ACHN (cell line): ENCODE measurements at regions not wholly inside any gene's neighbourhood (a gene's known extent, or its start where the extent isn't known, plus 50 kb on each side); places are given as distances from the start of the nearest gene placed in this dataset.

Experiments
- DNase-seq: peaks from one replicate; pipeline ENCODE4 v3.0.0-alpha.2; 2015
- in situ Hi-C: cut with HindIII; loops from 2 replicates; pipeline ENCODE4 v1.10.0; 2017; ENCODE audit warnings: low sequenced_read_pairs, low pct_ligation_motif_present, low pct_unique_long_range_greater_than_20kb

DNA sequence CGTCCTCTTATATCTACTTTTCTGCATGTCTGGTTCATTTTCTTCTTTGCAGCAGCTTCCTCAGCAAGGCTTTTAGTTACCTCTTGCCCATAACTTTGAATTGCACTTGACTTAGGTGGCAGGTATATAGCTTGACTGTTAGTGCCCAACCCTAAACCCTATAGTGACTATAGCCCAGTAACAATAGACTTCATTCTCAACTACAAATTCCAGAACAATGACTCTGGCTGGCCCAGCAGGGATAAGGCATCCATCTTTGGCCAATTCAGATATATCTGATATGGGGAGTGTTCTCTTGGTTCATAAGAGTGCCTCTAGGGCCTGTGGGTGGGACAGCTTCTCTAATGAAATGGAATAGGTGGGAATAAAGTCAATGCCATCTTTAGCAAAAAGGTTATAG, 246.2 kb downstream of the DMRT2 start:
- in situ Hi-C loops = no loop called here
- no peak for DNase-seq

- no peak for DNase-seq
- in situ Hi-C loops = no loop called here
Measured at GRCh38 chr9:1298046-1298445, 247.9 kb downstream of the DMRT2 start.

DNA sequence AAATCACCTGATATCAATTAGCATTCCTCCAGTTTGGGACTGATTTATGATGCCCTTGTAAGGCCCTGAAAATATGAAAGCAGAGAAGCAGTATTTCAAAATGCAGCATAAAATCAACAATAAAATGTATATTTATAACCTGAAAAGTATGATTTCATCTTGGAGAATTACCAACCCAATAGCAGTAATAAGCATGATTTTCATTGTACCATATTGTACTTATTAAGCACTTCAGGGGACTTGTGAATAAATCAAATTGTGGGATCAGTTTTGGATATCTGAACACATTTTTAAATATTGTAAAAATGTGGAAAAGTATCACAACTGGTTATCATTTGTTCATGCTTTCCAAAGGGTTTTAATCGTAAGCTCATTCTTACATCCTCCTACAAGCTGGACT, 250.8 kb downstream of the DMRT2 start:
- in situ Hi-C loops = no loop called here
- no peak for DNase-seq

DNA sequence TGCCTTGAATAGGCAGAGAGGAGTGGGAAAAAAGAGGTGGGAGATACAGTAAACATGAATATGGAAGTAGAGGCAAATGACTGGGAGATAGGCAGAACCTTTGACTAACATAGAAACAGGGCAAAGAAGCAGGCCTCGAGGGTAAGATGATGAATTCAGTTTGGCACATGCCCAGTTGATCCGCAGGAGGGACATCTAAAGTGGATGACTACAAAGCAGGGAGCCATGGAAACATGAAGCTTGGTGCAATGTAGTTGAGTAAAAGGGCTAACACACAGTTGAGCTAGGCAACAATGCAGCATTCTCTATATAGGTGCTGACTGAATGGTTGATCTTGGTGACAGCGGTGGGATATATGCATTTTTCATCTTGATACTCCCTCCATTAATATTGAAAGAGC, 253.8 kb downstream of the DMRT2 start:
- in situ Hi-C loops = no loop called here
- no peak for DNase-seq

DNA sequence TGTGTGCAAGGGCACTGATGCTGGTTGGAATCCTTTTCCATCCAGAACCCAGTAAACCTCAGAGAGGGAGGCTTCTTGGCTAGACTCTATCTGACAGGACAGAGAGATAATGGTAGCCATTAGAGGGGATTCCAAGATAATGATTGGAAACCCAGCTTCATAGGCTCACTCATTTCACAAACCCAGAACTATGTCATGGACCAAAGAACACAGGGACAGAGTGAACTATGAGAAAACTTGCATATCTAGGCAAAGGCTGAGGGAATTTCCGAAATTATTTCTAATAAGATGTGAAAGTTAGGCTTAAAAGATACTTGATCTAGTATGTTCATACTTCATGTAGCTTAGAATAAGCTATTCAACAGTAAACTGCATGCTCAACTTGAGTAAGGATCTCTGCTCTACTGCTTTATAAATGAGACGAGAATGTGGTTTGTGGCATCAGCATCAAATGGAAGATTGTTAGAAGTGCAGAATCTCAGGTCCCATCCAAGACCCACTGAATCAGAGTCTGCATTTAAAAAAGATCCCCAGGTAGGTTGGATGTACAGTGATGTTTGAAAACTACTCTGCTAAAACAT, 261.4 kb downstream of the DMRT2 start:
- DNase-seq = no peak
- in situ Hi-C loops = no loop called here

DNA sequence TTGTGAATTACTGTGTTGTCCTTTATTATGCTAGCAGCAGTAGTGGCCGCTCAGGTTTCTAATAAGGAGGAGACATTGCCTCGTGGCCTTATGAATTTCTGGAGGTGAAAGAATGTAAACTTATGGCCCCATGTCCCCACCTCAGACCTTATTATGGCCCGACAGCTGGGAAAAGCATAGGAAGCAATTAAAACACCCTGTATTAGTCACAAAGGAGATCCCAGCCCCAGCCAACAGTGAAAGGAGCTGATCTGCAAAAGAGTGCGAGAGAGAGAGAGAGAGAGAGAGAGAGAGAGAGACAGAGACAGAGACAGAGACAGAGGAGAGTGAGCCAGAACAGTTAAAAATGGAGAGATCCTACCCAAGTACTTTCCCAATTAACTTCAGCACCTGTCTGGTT, 269.3 kb downstream of the DMRT2 start:
- in situ Hi-C loops = no loop called here
- no peak for DNase-seq

DNA sequence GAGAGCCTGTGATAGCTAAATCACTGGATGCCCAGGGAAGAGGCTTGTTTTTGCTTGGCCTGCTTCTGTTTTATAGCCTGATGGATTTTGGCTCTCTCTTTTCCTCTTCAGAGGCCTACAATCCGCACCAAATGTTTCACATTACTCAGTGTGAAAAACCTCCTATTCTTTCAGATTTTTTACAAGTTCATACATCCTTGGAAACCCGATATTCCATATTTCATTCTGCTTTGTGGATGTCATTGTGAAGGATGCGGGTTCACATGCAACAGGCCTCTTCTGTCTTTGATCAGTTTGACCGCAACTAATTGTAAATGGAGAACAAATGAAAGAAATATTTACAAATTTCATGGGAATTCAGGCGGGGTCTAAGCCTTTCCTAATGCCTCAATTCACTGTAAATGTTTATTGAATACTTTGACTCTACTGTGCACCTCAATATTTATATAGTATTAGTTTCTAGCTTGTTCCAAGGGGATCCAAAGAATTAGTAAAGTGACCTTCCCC, 269.9 kb downstream of the DMRT2 start:
- DNase-seq = no peak
- in situ Hi-C loops = no loop called here

- in situ Hi-C loops = no loop called here
- DNase-seq = no peak
Measured at GRCh38 chr9:1320607-1321195, 270.5 kb downstream of the DMRT2 start.

- in situ Hi-C loops = no loop called here
- no peak for DNase-seq
Measured at GRCh38 chr9:1327467-1327866, 277.3 kb downstream of the DMRT2 start.

GRCh38 chr9:1328341-1328740, 278.2 kb downstream of the DMRT2 start:
- in situ Hi-C loops = no loop called here
- no peak for DNase-seq

DNA sequence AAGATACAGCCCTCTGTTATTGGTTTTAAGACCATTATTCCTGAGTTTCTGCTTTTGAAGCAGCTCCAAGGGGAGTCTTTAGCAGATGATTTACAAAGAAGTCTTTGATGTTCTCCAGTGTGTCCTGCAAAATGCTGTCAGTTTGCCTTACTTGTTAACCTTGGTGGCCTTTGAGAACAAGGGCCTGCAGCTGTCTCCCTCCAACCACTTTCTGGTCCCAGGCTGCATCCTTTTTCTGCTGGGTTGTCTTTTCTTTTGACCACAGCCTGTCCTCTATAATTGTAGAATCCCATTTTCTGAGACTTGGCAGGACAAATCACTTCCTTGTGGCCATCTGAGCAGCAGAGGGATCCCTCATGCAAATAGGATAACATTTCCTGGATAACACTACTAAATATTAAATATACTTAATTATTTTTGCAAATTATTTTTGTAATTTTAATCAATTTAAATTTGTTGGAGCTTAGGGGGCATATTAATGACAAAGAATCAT, 281.4 kb downstream of the DMRT2 start:
- in situ Hi-C loops = no loop called here
- no peak for DNase-seq

GRCh38 chr9:1332156-1332555, 282.0 kb downstream of the DMRT2 start:
- DNase-seq = no peak
- in situ Hi-C loops = no loop called here

- in situ Hi-C loops = no loop called here
- DNase-seq = no peak
Measured at GRCh38 chr9:1335174-1335573, 285.0 kb downstream of the DMRT2 start.

- DNase-seq = no peak
- in situ Hi-C loops = no loop called here
Measured at GRCh38 chr9:1337169-1337568, 287.0 kb downstream of the DMRT2 start.

DNA sequence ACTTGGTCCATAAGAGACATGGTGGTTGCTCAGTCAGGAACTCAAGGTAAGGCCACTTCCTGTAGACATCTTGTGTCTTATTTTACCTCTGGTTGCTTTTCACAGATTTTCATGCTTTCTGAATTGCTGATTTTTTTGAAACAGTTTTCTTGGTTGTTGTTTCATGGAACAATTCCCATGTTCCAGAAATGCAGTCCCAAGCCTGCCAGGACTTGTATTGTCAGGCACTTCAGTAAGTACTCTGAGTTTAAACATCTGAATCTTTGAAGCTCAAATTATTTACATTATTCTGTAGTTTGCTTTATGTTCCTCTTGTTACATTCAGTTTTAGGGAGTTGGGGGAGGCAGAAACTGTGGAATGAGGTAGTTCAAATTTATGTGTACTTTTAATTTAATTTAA, 290.2 kb downstream of the DMRT2 start:
- no peak for DNase-seq
- in situ Hi-C loops = no loop called here

DNA sequence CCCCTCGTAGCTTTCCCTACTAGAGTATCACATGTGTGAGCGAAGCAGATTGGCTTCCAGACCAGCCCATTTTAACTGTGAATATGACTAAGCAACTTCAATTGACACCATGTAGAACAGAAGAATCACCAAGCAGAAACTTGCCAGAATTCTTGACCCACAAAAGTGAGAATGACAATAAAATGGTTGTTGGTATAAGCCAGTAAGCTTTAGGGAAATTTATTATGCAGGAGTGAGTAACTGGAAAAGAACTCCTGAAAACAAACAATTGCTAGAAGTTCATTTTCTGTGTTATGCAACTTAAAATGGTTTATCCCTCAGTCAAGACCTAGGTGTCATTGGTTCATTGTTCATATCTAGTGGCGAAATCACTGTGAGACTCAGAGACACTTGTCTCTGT, 303.1 kb downstream of the DMRT2 start:
- no peak for DNase-seq
- in situ Hi-C loops = no loop called here

DNA sequence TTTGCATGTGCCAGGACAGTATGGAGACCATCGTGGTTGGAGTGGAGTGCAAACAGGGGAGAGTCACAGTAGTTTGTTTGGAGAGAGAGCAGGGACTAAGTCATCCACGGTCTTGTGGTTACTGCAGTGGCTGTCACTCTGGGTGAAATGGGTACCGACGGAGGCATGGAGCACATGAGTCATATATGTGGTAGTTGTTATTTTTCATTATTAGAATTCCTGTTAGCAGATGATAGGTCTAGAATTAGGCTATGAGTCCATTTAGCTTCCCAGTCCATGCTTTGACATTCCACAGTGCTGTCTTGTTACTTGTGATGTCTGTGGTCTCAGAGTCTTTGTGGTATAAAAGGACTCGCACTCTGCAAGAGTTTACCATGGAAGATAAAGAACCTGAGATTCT, 303.9 kb downstream of the DMRT2 start:
- no peak for DNase-seq
- in situ Hi-C loops = no loop called here

GRCh38 chr9:1354606-1355005, 304.4 kb downstream of the DMRT2 start:
- in situ Hi-C loops = no loop called here
- no peak for DNase-seq

DNA sequence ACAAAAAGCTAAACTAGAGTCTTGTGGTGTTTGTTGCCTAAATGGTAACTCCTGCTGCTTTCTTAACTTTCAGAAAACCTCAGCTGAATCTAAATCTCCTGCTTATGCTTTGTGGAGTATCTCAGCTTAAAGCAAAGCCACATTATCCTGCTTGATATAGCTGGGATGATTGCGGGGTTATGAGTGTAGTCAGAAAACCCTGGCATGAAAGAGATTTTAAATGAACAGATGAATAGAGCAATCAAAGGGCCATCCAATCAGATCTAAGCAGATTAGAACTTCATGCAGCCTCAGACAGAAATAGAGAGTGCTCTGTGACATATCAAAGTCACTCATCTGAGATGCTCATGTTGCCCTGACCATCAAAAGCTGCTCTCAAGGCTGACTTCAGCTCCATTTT, 305.5 kb downstream of the DMRT2 start:
- DNase-seq = no peak
- in situ Hi-C loops = no loop called here

DNA sequence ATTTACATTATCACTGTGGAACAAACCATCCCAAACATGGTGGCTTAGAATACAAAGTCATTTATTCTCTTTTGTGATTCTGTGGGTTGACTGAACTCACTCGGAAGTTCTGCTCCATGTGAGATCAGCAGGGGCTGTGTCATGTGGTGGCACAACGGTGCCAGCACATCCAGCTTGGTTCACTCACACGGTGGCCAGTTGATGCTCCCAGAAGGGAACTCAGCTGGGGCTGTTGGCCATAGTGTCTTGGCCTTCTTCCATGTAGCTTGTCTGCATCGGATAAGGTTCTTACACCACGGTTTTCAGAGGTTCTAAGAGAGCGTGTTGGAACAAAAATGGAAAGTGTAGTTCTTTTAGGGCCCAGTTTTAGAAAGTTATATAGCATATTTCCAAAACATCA, 312.7 kb downstream of the DMRT2 start:
- DNase-seq = no peak
- in situ Hi-C loops = no loop called here
